Left ventricle myocardium inferior (tissue), 1 donor: ENCODE measurements at regions not wholly inside any gene's neighbourhood (a gene's known extent, or its start where the extent isn't known, plus 50 kb on each side); places are given as distances from the start of the nearest gene placed in this dataset.

Experiments
- DNase-seq: peaks from one replicate; pipeline ENCODE4 v3.0.0-alpha.2; 2020
- H3K27ac ChIP-seq: fragments of 200-600 bp; replicated peaks from 2 replicates; pipeline ENCODE4 v1.8.0; 2021
- H3K27me3 ChIP-seq: fragments of 200-600 bp; 2 replicates; pipeline ENCODE4 v1.8.0; 2021; ENCODE audit warnings: low read depth
- H3K36me3 ChIP-seq: fragments of 200-600 bp; 2 replicates; pipeline ENCODE4 v1.8.0; 2021
- H3K4me1 ChIP-seq: fragments of 200-600 bp; 2 replicates; pipeline ENCODE4 v1.8.0; 2021
- H3K4me3 ChIP-seq: fragments of 200-600 bp; 2 replicates; pipeline ENCODE4 v1.8.0; 2021; ENCODE audit warnings: mild to moderate bottlenecking, moderate library complexity
- H3K9me3 ChIP-seq: fragments of 200-600 bp; replicated peaks from 2 replicates; pipeline ENCODE4 v1.8.0; 2021
- intact Hi-C: fragments of 100-400 bp; cut with micrococcal nuclease; formaldehyde crosslinking; loops from one replicate; pipeline ENCODE4 v1.11.0; 2022
- TF ChIP-seq, protein P1 (sequence below): fragments of 200-600 bp; IDR thresholded peaks from 2 replicates; pipeline ENCODE4 v1.8.0; 2021; ENCODE audit warnings: antibody characterized with exemption, mild to moderate bottlenecking, borderline replicate concordance
- donor health status: DM: no; HTN: yes; CAD: no; lungs with severe emphysema.

GRCh38 chr11:45544826-45545225, 120.6 kb downstream of the CHST1 start:
- intact Hi-C loops: no loop called here
- TF ChIP-seq, protein P1, sequence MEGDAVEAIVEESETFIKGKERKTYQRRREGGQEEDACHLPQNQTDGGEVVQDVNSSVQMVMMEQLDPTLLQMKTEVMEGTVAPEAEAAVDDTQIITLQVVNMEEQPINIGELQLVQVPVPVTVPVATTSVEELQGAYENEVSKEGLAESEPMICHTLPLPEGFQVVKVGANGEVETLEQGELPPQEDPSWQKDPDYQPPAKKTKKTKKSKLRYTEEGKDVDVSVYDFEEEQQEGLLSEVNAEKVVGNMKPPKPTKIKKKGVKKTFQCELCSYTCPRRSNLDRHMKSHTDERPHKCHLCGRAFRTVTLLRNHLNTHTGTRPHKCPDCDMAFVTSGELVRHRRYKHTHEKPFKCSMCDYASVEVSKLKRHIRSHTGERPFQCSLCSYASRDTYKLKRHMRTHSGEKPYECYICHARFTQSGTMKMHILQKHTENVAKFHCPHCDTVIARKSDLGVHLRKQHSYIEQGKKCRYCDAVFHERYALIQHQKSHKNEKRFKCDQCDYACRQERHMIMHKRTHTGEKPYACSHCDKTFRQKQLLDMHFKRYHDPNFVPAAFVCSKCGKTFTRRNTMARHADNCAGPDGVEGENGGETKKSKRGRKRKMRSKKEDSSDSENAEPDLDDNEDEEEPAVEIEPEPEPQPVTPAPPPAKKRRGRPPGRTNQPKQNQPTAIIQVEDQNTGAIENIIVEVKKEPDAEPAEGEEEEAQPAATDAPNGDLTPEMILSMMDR: no peak

GRCh38 chr11:45543808-45544422, 121.5 kb downstream of the CHST1 start:
- DNase-seq: no peak
- TF ChIP-seq, protein P1: no peak
- Histone ChIP-seq H3K27me3 (peaks cover 42% of the 10 kb centered on the region), H3K27ac (no peak overlapping the region), H3K9me3 (no peaks in the 10 kb centered on the region), H3K4me1 (no peaks in the 10 kb centered on the region), H3K4me3 (no peak overlapping the region), H3K36me3 (no peaks in the 10 kb centered on the region)
- intact Hi-C loops: no loop called here

More at GRCh38 chr11:45544826-45545225, 120.6 kb downstream of the CHST1 start:
- H3K27ac ChIP-seq: no peak overlapping the region
- no peak overlapping the region for H3K4me3 ChIP-seq
- H3K9me3 ChIP-seq: no peaks in the 10 kb centered on the region
- peaks cover 42% of the 10 kb centered on the region for H3K27me3 ChIP-seq
- DNase-seq: no peak
- no peaks in the 10 kb centered on the region for H3K4me1 ChIP-seq
- no peaks in the 10 kb centered on the region for H3K36me3 ChIP-seq

DNA sequence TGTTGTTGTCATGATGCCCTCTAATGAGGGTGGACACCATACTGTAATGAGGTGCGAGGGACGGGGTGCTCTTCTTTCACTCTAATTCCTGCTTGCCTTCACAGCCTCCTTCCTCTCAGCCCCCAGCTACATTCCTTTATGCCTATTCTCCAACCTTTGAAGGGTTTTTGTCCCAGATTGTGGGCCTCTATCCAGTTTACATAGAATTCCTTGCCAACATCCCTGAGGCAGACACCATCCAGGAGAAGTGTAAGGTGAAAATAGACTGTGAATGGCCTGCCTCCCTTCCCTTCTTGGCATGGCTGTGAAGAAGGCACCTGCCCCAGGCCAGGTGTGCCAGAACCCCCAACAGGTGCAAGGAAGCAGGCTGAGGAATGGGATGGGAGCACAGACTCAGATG, 122.3 kb downstream of the CHST1 start:
- TF ChIP-seq, protein P1: no peak
- H3K4me1 ChIP-seq: peaks cover 4% of the 10 kb centered on the region
- peaks cover 42% of the 10 kb centered on the region for H3K27me3 ChIP-seq
- H3K36me3 ChIP-seq: no peaks in the 10 kb centered on the region
- intact Hi-C loops: no loop called here
- H3K4me3 ChIP-seq: no peak overlapping the region
- no peaks in the 10 kb centered on the region for H3K9me3 ChIP-seq
- H3K27ac ChIP-seq: no peak overlapping the region
- no peak for DNase-seq

DNA sequence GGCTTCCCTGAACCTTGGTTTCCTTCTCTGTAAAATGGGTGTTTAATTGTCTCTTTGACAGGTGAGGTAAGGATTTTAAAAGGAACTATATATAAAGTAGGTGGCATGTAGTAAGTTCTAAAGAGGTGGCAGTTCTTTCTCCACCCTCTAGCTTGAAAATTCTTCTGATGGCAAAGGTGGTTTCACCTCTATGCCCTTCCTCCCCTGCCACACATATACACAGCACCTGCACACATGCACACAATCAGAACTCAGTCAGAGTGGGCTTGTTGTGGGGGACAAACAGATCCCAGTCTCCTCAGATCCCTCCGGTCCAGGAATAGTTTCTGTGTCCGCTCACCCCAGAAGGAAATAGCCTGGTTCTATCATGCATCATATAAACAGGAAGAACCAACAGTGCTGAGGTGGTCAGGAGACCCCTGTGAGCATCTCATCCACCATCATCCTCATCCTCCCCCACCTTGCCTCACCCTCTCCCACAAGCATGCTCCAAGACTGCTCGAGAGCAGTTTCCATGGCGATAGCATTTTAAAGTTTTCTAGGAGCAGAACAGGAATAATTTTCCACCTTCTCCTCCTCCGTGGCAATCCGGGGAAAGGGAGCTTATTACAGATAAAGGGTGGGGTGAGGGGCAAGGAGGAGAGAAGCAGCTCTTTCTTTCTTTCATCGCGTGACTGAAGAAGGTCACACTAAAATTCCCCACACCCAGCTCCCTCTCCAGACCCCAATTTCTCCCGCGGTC, 123.6 kb downstream of the CHST1 start:
- no peak for DNase-seq
- Histone ChIP-seq H3K4me1 (peaks cover 4% of the 10 kb centered on the region), H3K9me3 (no peaks in the 10 kb centered on the region), H3K4me3 (no peak overlapping the region), H3K27me3 (peaks cover 39% of the 10 kb centered on the region), H3K27ac (no peak overlapping the region), H3K36me3 (no peaks in the 10 kb centered on the region)
- TF ChIP-seq, protein P1: no peak
- intact Hi-C loops: no loop called here

GRCh38 chr11:45538939-45539338, 126.5 kb downstream of the CHST1 start:
- Histone ChIP-seq H3K36me3 (no peaks in the 10 kb centered on the region), H3K4me3 (no peak overlapping the region), H3K9me3 (no peaks in the 10 kb centered on the region), H3K27ac (no peak overlapping the region), H3K27me3 (peaks cover 44% of the 10 kb centered on the region), H3K4me1 (peaks cover 4% of the 10 kb centered on the region)
- no peak for DNase-seq
- intact Hi-C loops: no loop called here
- TF ChIP-seq, protein P1: no peak
